ENCODE measurements at regions not wholly inside any gene's neighbourhood (a gene's known extent, or its start where the extent isn't known, plus 50 kb on each side); places are given as distances from the start of the nearest gene placed in this dataset.
A peak's percentile ranks its signal among the peaks of the same experiment; 100 is the strongest.
"Not testable (repeated sequence)": the region's sequence is repeated elsewhere in the genome, so short reads cannot be mapped to it uniquely, and the experiment has no call there.

DNA sequence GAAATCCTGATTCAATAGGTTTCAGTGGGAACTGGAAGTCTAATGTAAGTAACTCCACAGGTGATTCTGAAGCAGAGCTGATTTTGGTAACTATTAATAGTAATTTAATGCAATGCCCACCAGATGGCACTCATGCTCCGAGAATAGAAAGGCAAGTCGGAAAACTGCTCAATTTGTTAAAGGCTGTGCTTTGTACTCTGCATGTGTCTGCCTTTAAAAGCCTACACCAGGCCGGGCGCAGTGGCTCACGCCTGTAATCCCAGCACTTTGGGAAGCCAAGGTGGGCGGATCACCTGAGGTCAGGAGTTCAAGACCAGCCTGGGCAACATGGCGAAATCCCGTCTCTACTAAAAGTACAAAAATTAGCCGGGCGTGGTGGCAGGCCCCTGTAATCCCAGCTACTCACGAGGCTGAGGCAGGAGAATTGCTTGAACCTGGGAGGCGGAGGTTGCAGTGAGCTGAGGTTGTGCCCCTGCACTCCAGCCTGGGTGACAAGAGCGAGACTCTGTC is 80.1 kb downstream of the OR13A1 start:
- not testable (repeated sequence) for H3K36me3 ChIP-seq (ENCODE audit: control insufficient read depth, insufficient read depth, low read length); H3K4me1 ChIP-seq (ENCODE audit: control insufficient read depth, insufficient read depth, low read length); H3K27ac ChIP-seq (ENCODE audit: low read depth, low read length); H3K9me3 ChIP-seq (ENCODE audit: control insufficient read depth, insufficient read depth, low read length); H3K4me3 ChIP-seq (ENCODE audit: low read depth, low read length); H3K27me3 ChIP-seq (ENCODE audit: control insufficient read depth, insufficient read depth, low read length)
- WGBS (ENCODE audit: insufficient coverage) = 29% methylated on average over 10 of the region's 13 CpGs
- peak; percentile 49 to 97 (median 84) for DNase-seq (ENCODE audit: low read depth in 4 of 6, low spot score in 6 of 6)

DNA sequence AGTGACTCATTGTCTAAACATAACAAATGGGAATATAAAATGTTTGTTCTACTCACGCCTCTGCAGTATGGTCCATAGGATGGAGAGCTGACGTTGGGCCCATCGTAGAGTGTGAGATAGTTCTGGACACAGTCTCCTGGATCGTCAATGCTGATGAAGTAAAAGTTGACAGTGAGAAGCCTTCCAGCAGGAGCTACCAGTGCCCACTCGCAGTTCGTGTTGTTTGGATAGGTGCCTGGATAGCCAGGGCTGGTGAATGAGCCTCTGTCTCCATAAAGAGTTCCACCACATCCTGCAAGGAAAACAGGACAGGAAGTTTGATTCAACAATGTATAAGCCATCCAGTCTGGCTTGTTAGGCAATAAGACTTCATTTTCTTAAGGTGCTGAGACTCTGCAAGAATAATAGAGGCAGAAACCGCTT is 79.6 kb downstream of the OR13A1 start:
- H3K27ac ChIP-seq (ENCODE audit: low read depth, low read length) = no peak overlapping the region
- DNase-seq (ENCODE audit: low read depth in 4 of 6, low spot score in 6 of 6) = no peak
- H3K36me3 ChIP-seq (ENCODE audit: control insufficient read depth, insufficient read depth, low read length) = no peaks in the 10 kb centered on the region
- no peaks in the 10 kb centered on the region for H3K27me3 ChIP-seq (ENCODE audit: control insufficient read depth, insufficient read depth, low read length)
- WGBS (ENCODE audit: insufficient coverage) = 79% methylated on average over 7 of the region's 7 CpGs
- no peaks in the 10 kb centered on the region for H3K9me3 ChIP-seq (ENCODE audit: control insufficient read depth, insufficient read depth, low read length)
- H3K4me3 ChIP-seq (ENCODE audit: low read depth, low read length) = no peak overlapping the region
- H3K4me1 ChIP-seq (ENCODE audit: control insufficient read depth, insufficient read depth, low read length) = peaks cover 4% of the 10 kb centered on the region

DNA sequence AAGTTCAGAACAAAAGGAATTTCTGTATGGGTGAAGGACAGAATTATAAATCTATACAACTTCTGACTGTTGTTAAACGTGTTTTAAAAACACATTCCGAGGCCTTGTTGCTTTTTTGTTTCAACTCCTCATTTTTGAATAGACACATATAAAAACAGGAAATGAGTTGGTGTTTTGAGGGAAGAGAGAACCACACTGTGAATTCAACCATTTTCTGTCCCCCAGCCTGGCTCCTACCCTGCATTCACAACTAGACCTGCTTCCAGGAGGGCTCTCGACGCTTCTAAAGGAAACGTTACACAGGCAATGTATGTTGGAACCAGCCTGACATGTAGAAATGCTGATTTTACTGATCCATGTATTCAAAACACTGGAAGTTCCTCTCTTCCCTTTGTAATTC is 76.5 kb downstream of the OR13A1 start:
- no peak for DNase-seq (ENCODE audit: low read depth in 4 of 6, low spot score in 6 of 6)
- no peaks in the 10 kb centered on the region for H3K9me3 ChIP-seq (ENCODE audit: control insufficient read depth, insufficient read depth, low read length)
- no peak overlapping the region for H3K27ac ChIP-seq (ENCODE audit: low read depth, low read length)
- WGBS (ENCODE audit: insufficient coverage) = no CpG with 5 or more reads among the region's 5 CpGs
- H3K4me3 ChIP-seq (ENCODE audit: low read depth, low read length) = no peak overlapping the region
- no peaks in the 10 kb centered on the region for H3K27me3 ChIP-seq (ENCODE audit: control insufficient read depth, insufficient read depth, low read length)
- H3K4me1 ChIP-seq (ENCODE audit: control insufficient read depth, insufficient read depth, low read length) = peaks cover 4% of the 10 kb centered on the region
- H3K36me3 ChIP-seq (ENCODE audit: control insufficient read depth, insufficient read depth, low read length) = no peaks in the 10 kb centered on the region

GRCh38 chr10:45239642-45240041 is 75.8 kb downstream of the OR13A1 start:
- no peaks in the 10 kb centered on the region for H3K27me3 ChIP-seq (ENCODE audit: control insufficient read depth, insufficient read depth, low read length)
- DNase-seq (ENCODE audit: low read depth in 4 of 6, low spot score in 6 of 6) = no peak
- no peaks in the 10 kb centered on the region for H3K36me3 ChIP-seq (ENCODE audit: control insufficient read depth, insufficient read depth, low read length)
- WGBS (ENCODE audit: insufficient coverage) = 67% methylated on average over 6 of the region's 11 CpGs
- no peak overlapping the region for H3K27ac ChIP-seq (ENCODE audit: low read depth, low read length)
- H3K4me3 ChIP-seq (ENCODE audit: low read depth, low read length) = no peak overlapping the region
- H3K9me3 ChIP-seq (ENCODE audit: control insufficient read depth, insufficient read depth, low read length) = no peaks in the 10 kb centered on the region
- H3K4me1 ChIP-seq (ENCODE audit: control insufficient read depth, insufficient read depth, low read length) = peaks cover 4% of the 10 kb centered on the region

- no peak for DNase-seq (ENCODE audit: low read depth in 4 of 6, low spot score in 6 of 6)
- no peak overlapping the region for H3K27ac ChIP-seq (ENCODE audit: low read depth, low read length)
- no peak overlapping the region for H3K4me3 ChIP-seq (ENCODE audit: low read depth, low read length)
- no peaks in the 10 kb centered on the region for H3K36me3 ChIP-seq (ENCODE audit: control insufficient read depth, insufficient read depth, low read length)
- no peaks in the 10 kb centered on the region for H3K27me3 ChIP-seq (ENCODE audit: control insufficient read depth, insufficient read depth, low read length)
- no peaks in the 10 kb centered on the region for H3K9me3 ChIP-seq (ENCODE audit: control insufficient read depth, insufficient read depth, low read length)
- no peaks in the 10 kb centered on the region for H3K4me1 ChIP-seq (ENCODE audit: control insufficient read depth, insufficient read depth, low read length)
- WGBS (ENCODE audit: insufficient coverage) = 73% methylated on average over 3 of the region's 9 CpGs
Observed at GRCh38 chr10:45241865-45242520, 73.4 kb downstream of the OR13A1 start.

DNA sequence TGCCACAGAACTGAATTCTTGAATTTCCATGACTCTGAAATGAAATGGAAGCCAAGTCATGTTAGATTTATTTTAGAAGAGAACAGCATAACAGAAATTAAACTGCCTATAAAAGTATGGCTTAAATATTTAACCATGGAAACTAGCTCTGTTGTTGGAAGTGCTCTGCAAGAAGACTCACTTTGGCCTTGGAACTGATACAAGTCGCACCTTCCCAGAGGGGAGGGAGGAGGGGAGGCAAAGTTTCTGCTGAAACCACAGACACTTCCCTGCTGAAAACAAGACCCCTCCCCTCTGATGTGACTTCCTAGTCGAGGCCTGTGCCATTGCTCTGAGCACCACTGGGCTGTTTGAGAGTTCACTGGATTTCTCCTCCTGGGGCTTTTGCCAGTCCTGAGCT is 72.1 kb downstream of the OR13A1 start:
- no peak for DNase-seq (ENCODE audit: low read depth in 4 of 6, low spot score in 6 of 6)
- Histone ChIP-seq H3K4me1 (ENCODE audit: control insufficient read depth, insufficient read depth, low read length) (no peaks in the 10 kb centered on the region), H3K27me3 (ENCODE audit: control insufficient read depth, insufficient read depth, low read length) (no peaks in the 10 kb centered on the region), H3K4me3 (ENCODE audit: low read depth, low read length) (no peak overlapping the region), H3K9me3 (ENCODE audit: control insufficient read depth, insufficient read depth, low read length) (no peaks in the 10 kb centered on the region), H3K27ac (ENCODE audit: low read depth, low read length) (no peak overlapping the region), H3K36me3 (ENCODE audit: control insufficient read depth, insufficient read depth, low read length) (no peaks in the 10 kb centered on the region)
- 86% methylated on average over 1 of the region's 2 CpGs for WGBS (ENCODE audit: insufficient coverage)

DNA sequence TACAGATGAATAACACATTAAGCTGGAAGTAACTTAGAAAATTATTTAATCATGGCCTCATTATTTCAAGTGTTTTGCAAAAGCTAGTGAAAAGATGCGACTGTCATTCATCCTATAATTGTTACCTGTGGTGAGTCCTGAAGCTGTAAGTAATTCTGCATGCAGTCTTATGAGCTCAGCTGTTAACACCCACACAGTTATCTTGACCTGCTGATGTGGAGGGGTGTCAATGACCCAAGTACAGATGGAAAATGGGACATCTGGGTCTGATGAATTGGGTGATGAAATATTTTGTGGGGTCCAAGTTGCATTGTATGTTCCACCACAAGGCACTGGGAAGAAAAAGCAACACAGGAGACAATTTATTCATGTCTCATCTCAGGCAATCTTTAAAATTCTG is 68.9 kb downstream of the OR13A1 start:
- no CpG with 5 or more reads among the region's 1 CpG for WGBS (ENCODE audit: insufficient coverage)
- Histone ChIP-seq H3K27ac (ENCODE audit: low read depth, low read length) (no peak overlapping the region), H3K36me3 (ENCODE audit: control insufficient read depth, insufficient read depth, low read length) (no peaks in the 10 kb centered on the region), H3K4me1 (ENCODE audit: control insufficient read depth, insufficient read depth, low read length) (no peaks in the 10 kb centered on the region), H3K27me3 (ENCODE audit: control insufficient read depth, insufficient read depth, low read length) (no peaks in the 10 kb centered on the region), H3K4me3 (ENCODE audit: low read depth, low read length) (no peak overlapping the region), H3K9me3 (ENCODE audit: control insufficient read depth, insufficient read depth, low read length) (no peaks in the 10 kb centered on the region)
- no peak for DNase-seq (ENCODE audit: low read depth in 4 of 6, low spot score in 6 of 6)

DNA sequence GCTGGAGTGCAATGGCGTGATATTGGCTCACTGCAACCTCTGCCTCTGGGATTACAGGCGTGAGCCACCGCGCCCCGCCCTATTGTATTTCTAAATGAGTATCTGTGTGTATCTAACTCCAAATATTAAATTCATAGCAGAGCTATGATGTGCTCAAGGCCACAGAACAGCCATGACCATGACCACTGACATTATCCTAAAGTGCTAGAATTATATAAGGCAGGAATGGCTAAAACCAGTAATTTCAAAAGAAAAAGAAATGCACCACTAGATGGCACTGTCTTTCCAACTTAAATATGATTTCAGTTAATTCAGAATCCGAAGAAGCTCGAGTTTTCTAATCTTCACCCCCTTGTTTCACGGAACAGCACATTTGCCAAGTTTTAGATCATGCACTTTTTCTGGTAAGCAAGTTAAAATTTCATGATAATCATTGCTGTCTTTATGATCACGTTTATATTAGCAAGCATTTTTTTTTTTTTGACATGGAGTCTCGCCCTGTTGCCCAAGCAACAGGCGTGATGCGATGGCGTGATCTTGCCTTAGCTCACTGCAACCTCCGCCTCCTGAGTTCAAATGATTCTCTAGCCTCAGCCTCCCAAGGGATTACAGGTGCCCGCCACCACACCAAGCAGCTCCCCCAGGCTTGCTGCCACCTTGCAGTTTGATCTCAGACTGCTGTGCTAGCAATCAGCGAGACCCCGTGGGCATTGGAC is 65.3 kb downstream of the OR13A1 start:
- Histone ChIP-seq H3K27me3 (ENCODE audit: control insufficient read depth, insufficient read depth, low read length) (no peaks in the 10 kb centered on the region), H3K9me3 (ENCODE audit: control insufficient read depth, insufficient read depth, low read length) (no peaks in the 10 kb centered on the region), H3K4me3 (ENCODE audit: low read depth, low read length) (no peak overlapping the region), H3K36me3 (ENCODE audit: control insufficient read depth, insufficient read depth, low read length) (no peaks in the 10 kb centered on the region), H3K4me1 (ENCODE audit: control insufficient read depth, insufficient read depth, low read length) (no peaks in the 10 kb centered on the region), H3K27ac (ENCODE audit: low read depth, low read length) (no peak overlapping the region)
- peak; percentile 26 to 95 (median 44) for DNase-seq (ENCODE audit: low read depth in 4 of 6, low spot score in 6 of 6)
- WGBS (ENCODE audit: insufficient coverage) = 84% methylated on average over 9 of the region's 17 CpGs

- WGBS (ENCODE audit: insufficient coverage) = 98% methylated on average over 4 of the region's 6 CpGs
- not testable (repeated sequence) for H3K4me3 ChIP-seq (ENCODE audit: low read depth, low read length); H3K27me3 ChIP-seq (ENCODE audit: control insufficient read depth, insufficient read depth, low read length); DNase-seq (ENCODE audit: low read depth in 4 of 6, low spot score in 6 of 6); H3K36me3 ChIP-seq (ENCODE audit: control insufficient read depth, insufficient read depth, low read length); H3K9me3 ChIP-seq (ENCODE audit: control insufficient read depth, insufficient read depth, low read length); H3K4me1 ChIP-seq (ENCODE audit: control insufficient read depth, insufficient read depth, low read length); H3K27ac ChIP-seq (ENCODE audit: low read depth, low read length)
Observed at GRCh38 chr10:45250694-45251075, 64.7 kb downstream of the OR13A1 start.

All from spinal cord (tissue), 9 donors.